SK-N-SH (cell line): ENCODE measurements at regions not wholly inside any gene's neighbourhood (a gene's known extent, or its start where the extent isn't known, plus 50 kb on each side); places are given as distances from the start of the nearest gene placed in this dataset.

Source experiments
- EZH2phosphoT487 ChIP-seq: fragments of 200-600 bp; sonication (generic); IDR thresholded peaks from 2 replicates; pipeline ENCODE4 v1.6.1; 2017; ENCODE audit warnings: low read depth, mixed run types, mild to moderate bottlenecking, antibody characterized with exemption, moderate library complexity, borderline replicate concordance
- FOSL2 ChIP-seq: IDR thresholded peaks from 2 replicates; pipeline ENCODE4 v1.4.0; 2012; ENCODE audit warnings: low read depth, mild to moderate bottlenecking, moderate library complexity, borderline replicate concordance
- JUND ChIP-seq: IDR thresholded peaks from 2 replicates; pipeline ENCODE4 v1.4.0; 2012
- POLR2AphosphoS5 ChIP-seq: IDR thresholded peaks from 2 replicates; pipeline ENCODE4 v1.6.1; 2012; ENCODE audit warnings: low read depth, low read length
- TAF1 ChIP-seq: IDR thresholded peaks from 2 replicates; pipeline ENCODE4 v1.6.1; 2012; ENCODE audit warnings: low read depth, mild to moderate bottlenecking, low read length, moderate library complexity, borderline replicate concordance
- TF ChIP-seq, protein P1 (sequence below): fragments of 200-600 bp; sonication (generic); IDR thresholded peaks from 2 replicates; pipeline ENCODE4 v1.6.1; 2017; ENCODE audit warnings: antibody characterized with exemption, mild to moderate bottlenecking, moderate library complexity
- TF ChIP-seq, protein P2 (sequence below): IDR thresholded peaks from 2 replicates; pipeline ENCODE4 v1.4.0; 2012; ENCODE audit warnings: low read depth
- TF ChIP-seq, protein P3 (sequence below): fragments of 150-350 bp; IDR thresholded peaks from 2 replicates; pipeline ENCODE4 v1.6.1; 2016; ENCODE audit warnings: mild to moderate bottlenecking, low read depth, low read length
- TF ChIP-seq, protein P4 (sequence below): IDR thresholded peaks from 2 replicates; pipeline ENCODE4 v1.6.1; 2012; ENCODE audit warnings: mild to moderate bottlenecking, low read depth, low read length, moderate library complexity

DNA sequence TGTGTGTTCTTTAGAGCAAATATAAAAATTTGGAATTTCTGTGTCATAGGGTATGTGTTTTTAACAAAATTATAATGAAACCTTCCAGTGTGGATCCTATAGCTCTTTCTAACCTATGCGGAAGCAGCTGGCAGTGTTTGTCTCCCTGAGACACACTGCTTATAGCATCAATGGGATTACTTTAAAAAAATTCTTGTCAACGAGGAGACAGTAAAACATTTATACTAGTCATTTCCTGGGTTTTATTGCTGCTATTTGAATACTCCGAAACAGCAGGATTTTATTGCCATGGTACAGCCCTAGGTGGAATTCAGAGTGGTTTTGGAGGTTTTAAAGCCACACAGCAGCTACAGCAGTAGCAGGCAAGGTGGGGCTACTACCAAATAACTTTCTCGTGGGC, 145.1 kb upstream of the IL1RAPL2 start:
- TF ChIP-seq, protein P1, sequence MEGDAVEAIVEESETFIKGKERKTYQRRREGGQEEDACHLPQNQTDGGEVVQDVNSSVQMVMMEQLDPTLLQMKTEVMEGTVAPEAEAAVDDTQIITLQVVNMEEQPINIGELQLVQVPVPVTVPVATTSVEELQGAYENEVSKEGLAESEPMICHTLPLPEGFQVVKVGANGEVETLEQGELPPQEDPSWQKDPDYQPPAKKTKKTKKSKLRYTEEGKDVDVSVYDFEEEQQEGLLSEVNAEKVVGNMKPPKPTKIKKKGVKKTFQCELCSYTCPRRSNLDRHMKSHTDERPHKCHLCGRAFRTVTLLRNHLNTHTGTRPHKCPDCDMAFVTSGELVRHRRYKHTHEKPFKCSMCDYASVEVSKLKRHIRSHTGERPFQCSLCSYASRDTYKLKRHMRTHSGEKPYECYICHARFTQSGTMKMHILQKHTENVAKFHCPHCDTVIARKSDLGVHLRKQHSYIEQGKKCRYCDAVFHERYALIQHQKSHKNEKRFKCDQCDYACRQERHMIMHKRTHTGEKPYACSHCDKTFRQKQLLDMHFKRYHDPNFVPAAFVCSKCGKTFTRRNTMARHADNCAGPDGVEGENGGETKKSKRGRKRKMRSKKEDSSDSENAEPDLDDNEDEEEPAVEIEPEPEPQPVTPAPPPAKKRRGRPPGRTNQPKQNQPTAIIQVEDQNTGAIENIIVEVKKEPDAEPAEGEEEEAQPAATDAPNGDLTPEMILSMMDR: no peak
- TF ChIP-seq POLR2AphosphoS5 (no peak), FOSL2 (no peak), JUND (no peak), EZH2phosphoT487 (no peak), TAF1 (no peak)
- TF ChIP-seq, protein P2, sequence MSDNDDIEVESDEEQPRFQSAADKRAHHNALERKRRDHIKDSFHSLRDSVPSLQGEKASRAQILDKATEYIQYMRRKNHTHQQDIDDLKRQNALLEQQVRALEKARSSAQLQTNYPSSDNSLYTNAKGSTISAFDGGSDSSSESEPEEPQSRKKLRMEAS: no peak
- TF ChIP-seq, protein P3, sequence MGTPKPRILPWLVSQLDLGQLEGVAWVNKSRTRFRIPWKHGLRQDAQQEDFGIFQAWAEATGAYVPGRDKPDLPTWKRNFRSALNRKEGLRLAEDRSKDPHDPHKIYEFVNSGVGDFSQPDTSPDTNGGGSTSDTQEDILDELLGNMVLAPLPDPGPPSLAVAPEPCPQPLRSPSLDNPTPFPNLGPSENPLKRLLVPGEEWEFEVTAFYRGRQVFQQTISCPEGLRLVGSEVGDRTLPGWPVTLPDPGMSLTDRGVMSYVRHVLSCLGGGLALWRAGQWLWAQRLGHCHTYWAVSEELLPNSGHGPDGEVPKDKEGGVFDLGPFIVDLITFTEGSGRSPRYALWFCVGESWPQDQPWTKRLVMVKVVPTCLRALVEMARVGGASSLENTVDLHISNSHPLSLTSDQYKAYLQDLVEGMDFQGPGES: no peak
- TF ChIP-seq, protein P4, sequence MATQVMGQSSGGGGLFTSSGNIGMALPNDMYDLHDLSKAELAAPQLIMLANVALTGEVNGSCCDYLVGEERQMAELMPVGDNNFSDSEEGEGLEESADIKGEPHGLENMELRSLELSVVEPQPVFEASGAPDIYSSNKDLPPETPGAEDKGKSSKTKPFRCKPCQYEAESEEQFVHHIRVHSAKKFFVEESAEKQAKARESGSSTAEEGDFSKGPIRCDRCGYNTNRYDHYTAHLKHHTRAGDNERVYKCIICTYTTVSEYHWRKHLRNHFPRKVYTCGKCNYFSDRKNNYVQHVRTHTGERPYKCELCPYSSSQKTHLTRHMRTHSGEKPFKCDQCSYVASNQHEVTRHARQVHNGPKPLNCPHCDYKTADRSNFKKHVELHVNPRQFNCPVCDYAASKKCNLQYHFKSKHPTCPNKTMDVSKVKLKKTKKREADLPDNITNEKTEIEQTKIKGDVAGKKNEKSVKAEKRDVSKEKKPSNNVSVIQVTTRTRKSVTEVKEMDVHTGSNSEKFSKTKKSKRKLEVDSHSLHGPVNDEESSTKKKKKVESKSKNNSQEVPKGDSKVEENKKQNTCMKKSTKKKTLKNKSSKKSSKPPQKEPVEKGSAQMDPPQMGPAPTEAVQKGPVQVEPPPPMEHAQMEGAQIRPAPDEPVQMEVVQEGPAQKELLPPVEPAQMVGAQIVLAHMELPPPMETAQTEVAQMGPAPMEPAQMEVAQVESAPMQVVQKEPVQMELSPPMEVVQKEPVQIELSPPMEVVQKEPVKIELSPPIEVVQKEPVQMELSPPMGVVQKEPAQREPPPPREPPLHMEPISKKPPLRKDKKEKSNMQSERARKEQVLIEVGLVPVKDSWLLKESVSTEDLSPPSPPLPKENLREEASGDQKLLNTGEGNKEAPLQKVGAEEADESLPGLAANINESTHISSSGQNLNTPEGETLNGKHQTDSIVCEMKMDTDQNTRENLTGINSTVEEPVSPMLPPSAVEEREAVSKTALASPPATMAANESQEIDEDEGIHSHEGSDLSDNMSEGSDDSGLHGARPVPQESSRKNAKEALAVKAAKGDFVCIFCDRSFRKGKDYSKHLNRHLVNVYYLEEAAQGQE: no peak
